ENCODE measurements at regions not wholly inside any gene's neighbourhood (a gene's known extent, or its start where the extent isn't known, plus 50 kb on each side); places are given as distances from the start of the nearest gene placed in this dataset.
"Not testable (repeated sequence)": the region's sequence is repeated elsewhere in the genome, so short reads cannot be mapped to it uniquely, and the experiment has no call there.

GRCh38 chr7:110531186-110531585 is 559.7 kb upstream of the LRRN3 start:
- no peak for DNase-seq

GRCh38 chr7:110534241-110534931 is 556.5 kb upstream of the LRRN3 start:
- no peak for DNase-seq

DNA sequence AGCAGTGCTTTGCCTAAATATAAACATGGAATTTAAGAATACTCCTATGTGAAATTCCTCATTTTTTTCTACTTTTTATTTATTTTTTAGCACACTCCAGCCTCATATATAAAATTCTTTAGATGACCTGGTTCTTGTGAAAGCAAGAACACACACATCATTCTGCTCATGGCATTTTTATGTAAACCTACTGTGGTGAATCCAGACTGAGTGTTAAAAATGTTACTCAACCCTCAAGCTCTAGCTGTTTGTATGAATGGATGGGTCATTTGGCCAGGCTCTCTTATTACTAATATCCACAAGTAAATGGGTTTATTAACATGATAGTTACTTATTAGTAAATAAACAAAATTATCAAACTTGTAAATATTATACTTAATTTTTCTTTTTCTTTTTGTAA is 551.7 kb upstream of the LRRN3 start:
- no peak for DNase-seq

DNA sequence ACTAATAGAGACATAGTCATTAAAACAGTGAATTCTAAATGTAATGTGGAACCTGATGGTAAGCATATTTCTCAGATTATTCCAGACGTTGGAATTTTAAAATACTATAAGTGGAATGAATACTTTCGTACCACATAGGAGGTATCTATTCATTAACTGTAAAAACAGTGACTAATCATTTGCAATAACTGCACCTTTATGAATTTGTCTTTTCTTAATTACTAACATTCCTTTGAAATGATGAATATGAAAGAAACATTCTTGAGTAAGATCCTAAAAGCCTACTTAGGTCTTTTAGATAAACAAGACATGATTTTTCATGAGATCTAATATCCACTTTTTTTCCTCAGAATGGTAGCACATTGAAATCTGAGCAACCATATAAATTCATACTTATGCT is 549.0 kb upstream of the LRRN3 start:
- peak; percentile 29 for DNase-seq

- DNase-seq, result peak; percentile 16
Measured at GRCh38 chr7:110544194-110544593, 546.7 kb upstream of the LRRN3 start.

GRCh38 chr7:110548372-110548771 is 542.6 kb upstream of the LRRN3 start:
- no peak for DNase-seq

- DNase-seq, result no peak
Measured at GRCh38 chr7:110557136-110557535, 533.8 kb upstream of the LRRN3 start.

DNA sequence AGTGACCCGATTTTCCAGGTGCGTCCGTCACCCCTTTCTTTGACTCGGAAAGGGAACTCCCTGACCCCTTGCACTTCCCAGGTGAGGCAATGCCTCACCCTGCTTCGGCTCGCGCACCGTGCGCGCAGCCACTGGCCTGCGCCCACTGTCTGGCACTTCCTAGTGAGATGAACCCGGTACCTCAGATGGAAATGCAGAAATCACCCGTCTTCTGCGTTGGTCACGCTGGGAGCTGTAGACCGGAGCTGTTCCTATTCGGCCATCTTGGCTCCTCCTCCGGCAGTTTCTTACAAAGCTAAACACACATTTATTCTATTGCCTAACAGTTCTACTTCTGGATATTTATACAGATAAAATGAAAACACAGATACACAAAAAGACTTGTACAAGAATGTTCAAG is 527.6 kb upstream of the LRRN3 start:
- DNase-seq, result not testable (repeated sequence)

DNA sequence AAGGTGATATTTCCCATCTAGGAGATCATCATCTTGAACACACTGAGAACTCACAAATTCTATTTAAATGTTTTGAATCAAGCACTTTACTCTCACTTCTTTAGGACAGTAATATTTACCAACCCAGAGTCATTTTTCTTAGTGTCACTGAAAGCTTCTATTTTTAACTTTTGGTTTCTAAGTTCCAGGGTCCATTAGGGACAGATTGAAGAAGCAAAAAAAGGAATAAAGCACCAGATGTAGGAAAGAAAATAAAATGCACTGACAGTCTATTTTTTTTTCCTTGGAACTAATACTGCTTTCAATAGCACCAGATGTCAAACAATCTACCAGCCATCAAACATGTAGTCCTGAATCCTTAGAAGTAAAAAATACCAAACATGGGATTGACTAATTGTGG is 526.7 kb upstream of the LRRN3 start:
- no peak for DNase-seq

GRCh38 chr7:110568388-110568787 is 522.5 kb upstream of the LRRN3 start:
- no peak for DNase-seq

DNA sequence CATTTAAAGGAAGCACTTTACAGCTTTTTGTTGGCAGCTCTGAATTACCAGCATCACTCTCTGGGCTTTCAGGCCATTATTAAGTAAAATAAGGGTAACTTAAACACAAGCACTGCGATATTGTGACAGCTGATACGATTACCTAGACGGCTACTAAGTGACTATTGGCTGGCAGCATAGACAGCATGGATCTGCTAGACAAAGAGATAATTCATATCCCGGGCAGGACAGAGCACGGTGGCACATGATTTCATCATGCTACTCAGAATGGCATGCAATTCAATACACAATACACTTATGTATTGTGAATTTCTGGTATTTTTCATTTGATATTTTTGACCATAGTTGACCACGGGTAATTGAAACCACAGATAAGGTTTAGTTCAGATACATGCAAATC is 522.0 kb upstream of the LRRN3 start:
- no peak for DNase-seq

- DNase-seq, result no peak
Measured at GRCh38 chr7:110569486-110570205, 521.3 kb upstream of the LRRN3 start.

DNA sequence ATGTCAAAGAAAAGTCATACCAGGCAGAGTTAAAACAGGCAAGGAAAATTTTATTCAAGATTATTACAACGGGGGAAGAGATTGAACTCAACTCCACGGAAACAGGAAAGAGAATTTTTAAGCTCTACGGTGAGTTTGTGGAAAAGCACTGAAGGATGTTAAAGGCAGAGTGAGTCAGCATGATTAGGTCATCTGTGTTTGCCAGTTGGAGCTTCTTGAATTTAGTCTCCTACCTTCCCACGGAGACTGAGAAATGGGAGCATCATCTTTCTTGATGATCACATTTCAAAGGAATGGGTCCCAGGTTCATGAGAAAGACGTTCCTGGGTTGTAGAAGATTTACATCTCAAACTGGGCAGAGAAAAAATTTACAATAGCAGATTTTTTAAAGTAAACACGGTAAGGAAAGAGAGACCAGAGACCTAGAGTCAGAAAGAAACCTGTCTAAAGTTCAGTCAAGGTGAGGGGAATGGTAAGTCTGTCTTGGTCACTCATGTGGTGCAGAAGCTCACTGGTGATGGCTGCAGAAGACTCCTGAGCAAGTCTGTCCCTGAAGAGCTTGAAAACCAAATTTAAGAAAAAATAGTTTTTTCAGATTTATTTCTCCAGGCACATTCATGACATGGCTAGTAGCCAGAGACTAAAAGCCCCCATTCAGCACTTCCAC is 516.9 kb upstream of the LRRN3 start:
- DNase-seq, result peak; percentile 59

GRCh38 chr7:110587294-110587693 is 503.6 kb upstream of the LRRN3 start:
- no peak for DNase-seq

DNA sequence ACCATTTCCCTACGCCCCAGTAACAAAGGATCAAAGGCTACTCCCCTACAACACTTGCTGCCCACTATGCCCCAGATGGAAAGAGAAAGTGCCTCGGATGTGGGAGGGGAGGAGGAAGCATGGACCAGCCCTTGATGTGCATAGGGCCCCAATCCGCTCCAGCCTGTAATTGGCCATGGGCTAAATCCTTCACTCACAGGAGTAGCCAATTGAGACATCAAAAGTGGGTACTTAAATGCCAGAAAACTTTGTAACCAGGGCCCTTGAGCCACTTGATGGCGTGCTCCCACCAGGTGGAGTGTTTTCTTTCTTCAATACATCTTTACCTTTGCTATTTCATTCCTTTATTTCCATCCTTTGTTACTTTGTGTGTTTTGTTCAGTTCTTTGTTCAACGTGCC is 500.5 kb upstream of the LRRN3 start:
- no peak for DNase-seq

DNA sequence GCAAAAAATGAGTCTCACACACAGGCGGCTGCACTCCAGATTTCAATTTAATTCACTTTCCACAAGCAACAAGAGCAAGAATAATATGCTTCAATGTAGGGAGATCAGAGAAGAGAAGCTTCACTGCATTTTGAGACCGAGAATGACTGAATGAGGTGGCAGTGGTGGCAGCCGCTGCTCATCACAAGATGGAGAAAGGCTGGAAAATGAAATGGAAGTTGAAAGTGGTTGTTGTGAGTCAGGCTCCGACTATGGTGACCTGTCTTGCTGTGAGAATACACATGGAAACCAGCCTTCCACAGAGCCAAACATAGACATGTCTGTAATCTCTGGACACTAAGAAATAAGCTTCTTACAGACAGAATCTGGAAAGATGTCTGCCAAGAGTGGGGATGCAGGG is 499.6 kb upstream of the LRRN3 start:
- no peak for DNase-seq

DNA sequence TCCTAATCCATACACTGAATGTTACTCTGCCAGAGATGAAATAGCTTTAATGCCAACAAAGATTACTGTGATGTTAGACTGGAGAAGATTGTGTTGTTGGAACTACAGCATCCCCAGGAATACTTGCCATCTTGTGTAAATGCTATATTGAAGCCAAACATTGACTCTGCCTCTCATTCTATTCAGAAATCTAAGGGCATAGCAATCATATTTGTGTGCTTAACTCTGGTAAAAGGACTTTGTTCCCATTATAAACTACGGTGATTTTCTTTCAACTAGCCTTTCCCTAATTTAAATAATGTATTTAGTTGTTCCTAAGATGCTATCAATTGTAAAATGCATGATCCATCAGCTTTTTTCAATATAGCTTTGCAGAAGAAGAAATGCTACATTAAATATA is 498.4 kb upstream of the LRRN3 start:
- DNase-seq, result no peak

- no peak for DNase-seq
Measured at GRCh38 chr7:110593355-110593754, 497.6 kb upstream of the LRRN3 start.

GRCh38 chr7:110595694-110596093 is 495.2 kb upstream of the LRRN3 start:
- DNase-seq, result no peak

DNA sequence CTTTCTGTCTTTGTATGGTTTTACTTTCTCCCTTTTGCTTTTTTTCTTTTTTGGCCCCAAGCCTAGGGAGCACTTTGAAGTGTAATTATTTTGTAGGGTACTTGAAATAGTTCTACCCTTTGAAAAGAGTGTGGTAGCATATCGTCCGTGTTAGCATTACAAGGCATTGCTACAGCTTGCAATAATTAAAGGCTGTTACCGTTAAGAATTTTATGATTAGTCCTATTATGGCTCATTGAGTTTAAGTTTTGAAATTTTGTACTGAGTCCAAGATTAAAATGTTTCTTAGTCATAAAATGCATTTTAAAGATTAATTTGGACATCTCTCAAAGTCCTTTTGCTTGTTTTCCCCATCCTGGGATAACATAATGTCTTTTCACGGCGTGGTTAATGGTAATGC is 490.0 kb upstream of the LRRN3 start:
- no peak for DNase-seq

GRCh38 chr7:110601710-110602109 is 489.2 kb upstream of the LRRN3 start:
- no peak for DNase-seq

DNA sequence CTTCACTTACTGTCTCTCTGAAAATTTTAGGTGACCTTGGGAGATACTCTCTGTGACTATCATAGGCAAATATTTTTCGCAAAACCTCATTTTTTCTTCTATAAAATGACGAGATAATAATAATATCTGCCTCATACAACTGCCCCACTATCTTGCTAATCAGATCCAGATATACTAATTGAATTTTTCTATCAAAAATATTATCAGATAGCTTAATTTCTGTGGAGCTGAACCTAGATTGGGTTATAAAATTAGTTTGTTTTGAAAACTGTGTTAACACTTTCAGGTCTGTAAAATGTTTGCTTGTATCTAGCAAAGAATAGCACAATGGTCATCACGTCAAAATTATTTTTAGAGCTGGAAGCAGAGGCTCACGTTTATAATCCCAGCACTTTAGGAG is 486.7 kb upstream of the LRRN3 start:
- no peak for DNase-seq

DNA sequence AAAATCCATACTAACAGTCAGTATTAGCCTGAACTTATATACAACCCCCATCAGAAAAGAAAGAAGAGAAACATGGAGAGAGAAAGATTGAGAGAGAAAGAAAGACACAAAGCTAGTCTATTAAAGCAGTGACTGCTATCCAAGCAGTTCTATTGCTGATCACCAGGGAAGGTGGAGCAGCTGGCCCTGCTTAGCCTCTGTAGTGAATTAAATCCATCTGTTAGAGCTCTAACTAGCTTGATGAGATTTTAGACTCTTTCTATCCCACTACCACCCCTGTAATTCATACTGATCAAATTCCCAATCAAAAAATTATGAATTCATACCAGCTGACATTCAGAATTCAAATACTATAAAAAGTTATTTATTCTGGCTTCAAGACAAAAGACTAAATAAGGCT is 486.0 kb upstream of the LRRN3 start:
- no peak for DNase-seq

Measured in fibroblast of skin of right quadriceps (primary cell).